Heart left ventricle (tissue), 13 donors: ENCODE measurements at regions not wholly inside any gene's neighbourhood (a gene's known extent, or its start where the extent isn't known, plus 50 kb on each side); places are given as distances from the start of the nearest gene placed in this dataset.

ENCODE experiments used
- CTCF ChIP-seq, 12 donors: fragments of 200-600 bp; sonication (generic) in 4 of 12; IDR thresholded peaks; one replicate each; pipeline versions ENCODE4 v1.5.0 to v1.8.0; 2018 to 2022; ENCODE audit warnings: antibody characterized with exemption in 12 of 12, mild to moderate bottlenecking in 5 of 12
- POLR2A ChIP-seq, 2 donors: fragments of 450-650 bp; IDR thresholded peaks; one replicate each; pipeline ENCODE4 v1.6.1; 2017; ENCODE audit warnings: antibody characterized with exemption in 2 of 2, mild to moderate bottlenecking in 2 of 2, moderate library complexity in 2 of 2
- donor health status: ischemic (EF 13 %, LVEDD 7.1; RV severe dilation, severe dysfunction).
- donor health status: DM: no; HTN: yes; CAD: no.
- donor health status: DM: no; HTN: no; CAD: no.
- donor health status: ischemic (EF 25% LVEDD 6.9; RV normal size, moderate dysfunction).
- donor health status: ischemic (EF 25% LVEDD 5.7; RV mildly dilated, moderate dysfunction).
- donor health status: ischemic (EF 35%, LVEDD 5.7; RV mildly dilated, moderate dysfunction).
- donor health status: nonischemic (EF 11% LVEDD 7.7; RV severe dilation, severe dysfunction).
- donor health status: DM: yes; HTN: yes; CAD: no.
- donor health status: PGD.
- donor health status: ischemic (EF 29% LVEDD 5.4; RV normal size, mild dysfunction).
- donor health status: nonischemic (EF 23%, LVEDD 6.1; RV moderate dilation, normal function).

GRCh38 chrX:114071412-114071811, 512.5 kb upstream of the HTR2C start:
- TF ChIP-seq CTCF (IDR thresholded peaks at IDR 0.05): no peak
- TF ChIP-seq POLR2A (IDR thresholded peaks at IDR 0.05): no peak
